HepG2 (cell line): ENCODE measurements at regions not wholly inside any gene's neighbourhood (a gene's known extent, or its start where the extent isn't known, plus 50 kb on each side); places are given as distances from the start of the nearest gene placed in this dataset.

Experiments used
- ATAC-seq: fragments of 200-7000 bp; cut with Tn5 transposase; 3 replicates; pipeline ENCODE4 v1.9.1; 2020; ENCODE audit warnings: mild to moderate bottlenecking, moderate library complexity
- BruUV-seq: library from RNA; stranded (reverse); fragments of 400-500 nt; replicated peaks from 2 replicates; lab custom pipeline; 2021; lab: Mats Ljungman, UMichigan
- CTCF ChIA-PET: fragments of 300-600 bp; formaldehyde crosslinking; extraction: SDS; loops from one replicate; lab custom pipeline; 2021; ENCODE audit warnings: low total read pairs, inconsistent platforms, low intra/inter-chr PET ratio; lab: Yijun Ruan, JAX
- POLR2A ChIA-PET: fragments of 350-600 bp; sonication (Branson Sonifier 250); formaldehyde crosslinking; loops from one replicate; lab custom pipeline; 2020; ENCODE audit warnings: antibody characterized with exemption, inconsistent platforms; lab: Yijun Ruan, JAX
- DNase-seq: peaks from one replicate; pipeline ENCODE4 v3.0.0-alpha.2; 2015; ENCODE audit warnings: low spot score
- FAIRE-seq: peaks from 3 replicates; lab custom pipeline; 2011; peaks lifted over from hg19 to GRCh38; lab: Jason Lieb, UNC
- H2AFZ ChIP-seq: one replicate; pipeline ENCODE4 v1.6.1; 2011; ENCODE audit warnings: low read length, inconsistent platforms
- H3K27ac ChIP-seq: fragments of 300-600 bp; 3 replicates; pipeline ENCODE4 v1.8.0; 2011; ENCODE audit warnings: mixed run types, mild to moderate bottlenecking, mixed read lengths, low read length, inconsistent platforms; ENCODE audit not compliant: insufficient read depth; ENCODE audit errors: extremely low read length
- H3K27me3 ChIP-seq, 2 experiments: fragments of 200-600 bp in 1 of 2; 2 replicates in 1 of 2; 3 replicates in 1 of 2; pipeline versions ENCODE4 v1.6.0 to v1.8.0; 2011; ENCODE audit warnings: low read length in 2 of 2, mild to moderate bottlenecking in 2 of 2, moderate library complexity in 2 of 2, inconsistent platforms in 1 of 2; ENCODE audit not compliant: insufficient read depth in 2 of 2, control insufficient read depth in 1 of 2
- H3K36me3 ChIP-seq, 2 experiments: fragments of 200-600 bp in 1 of 2; replicated peaks in 1 of 2; 2 replicates in 1 of 2; 3 replicates in 1 of 2; pipeline versions ENCODE4 v1.5.1 to v1.8.0; 2011; ENCODE audit warnings: low read length in 2 of 2, inconsistent platforms in 1 of 2; ENCODE audit not compliant: insufficient read depth in 2 of 2, control insufficient read depth in 1 of 2
- H3K4me1 ChIP-seq: 2 replicates; pipeline ENCODE4 v1.5.1; 2012; ENCODE audit warnings: low read length, inconsistent platforms; ENCODE audit not compliant: insufficient read depth
- H3K4me2 ChIP-seq: 2 replicates; pipeline ENCODE4 v1.6.0; 2011; ENCODE audit warnings: low read depth, low read length, inconsistent platforms
- H3K4me3 ChIP-seq, 3 experiments: fragments of 200-600 bp in 1 of 3; sonication (generic), shearing (Covaris generic) in 1 of 3; replicated peaks in 1 of 3; 2 replicates each; pipeline ENCODE4 v1.5.1; 2011 to 2016; ENCODE audit warnings: low read length in 3 of 3, inconsistent platforms in 2 of 3, low read depth in 2 of 3, mild to moderate bottlenecking in 2 of 3, control low read depth in 1 of 3, mixed read lengths in 1 of 3; ENCODE audit not compliant: insufficient read depth in 1 of 3
- H3K79me2 ChIP-seq: one replicate; pipeline ENCODE4 v1.6.1; 2011; ENCODE audit warnings: low read length, inconsistent platforms; ENCODE audit not compliant: insufficient read depth
- H3K9ac ChIP-seq: 2 replicates; pipeline ENCODE4 v1.6.0; 2011; ENCODE audit warnings: mild to moderate bottlenecking, low read depth, low read length, inconsistent platforms; ENCODE audit not compliant: insufficient read depth
- H3K9me3 ChIP-seq: 2 replicates; pipeline ENCODE4 v1.5.1; 2012; ENCODE audit warnings: mild to moderate bottlenecking, low read length
- H4K20me1 ChIP-seq: 2 replicates; pipeline ENCODE4 v1.6.0; 2011; ENCODE audit warnings: inconsistent platforms, mild to moderate bottlenecking, low read length, moderate library complexity; ENCODE audit not compliant: insufficient read depth
- BHLHE40 ChIP-seq: IDR thresholded peaks from 2 replicates; pipeline ENCODE4 v1.6.1; 2011; ENCODE audit warnings: low read length, improper control_type of control experiment
- FOXO1 ChIP-seq: sonication (generic); formaldehyde crosslinking; IDR thresholded peaks from 2 replicates; pipeline ENCODE4 v1.4.0; 2020; ENCODE audit warnings: missing genetic modification reagents
- GATA4 ChIP-seq: sonication (generic); IDR thresholded peaks from 2 replicates; pipeline ENCODE4 v1.6.1; 2016; ENCODE audit warnings: antibody characterized with exemption, low read depth, borderline replicate concordance
- GATAD1 ChIP-seq: IDR thresholded peaks from 2 replicates; pipeline ENCODE4 v1.6.1; 2016; ENCODE audit warnings: missing genetic modification reagents, missing compliant biosample characterization
- PAXIP1 ChIP-seq: sonication (generic); formaldehyde crosslinking; conservative IDR thresholded peaks from 2 replicates; pipeline ENCODE4 v1.4.0; 2020; ENCODE audit warnings: mild to moderate bottlenecking, missing genetic modification reagents, moderate library complexity
- PLRG1 ChIP-seq: fragments of 450-650 bp; conservative IDR thresholded peaks from 2 replicates; pipeline ENCODE4 v1.6.1; 2016
- POLR2G ChIP-seq: fragments of 200-400 bp; formaldehyde crosslinking; IDR thresholded peaks from 2 replicates; pipeline ENCODE4 v1.6.1; 2018; ENCODE audit warnings: mild to moderate bottlenecking, low read depth, low read length, moderate library complexity
- REPIN1 ChIP-seq: sonication (generic); formaldehyde crosslinking; IDR thresholded peaks from 2 replicates; pipeline ENCODE4 v1.8.0; 2022; ENCODE audit warnings: missing genetic modification reagents, low read depth, mild to moderate bottlenecking, borderline replicate concordance
- SP1 ChIP-seq, 2 experiments: fragments of 450-650 bp in 1 of 2; sonication (generic) in 1 of 2; formaldehyde crosslinking in 1 of 2; IDR thresholded peaks; 2 replicates each; pipeline versions ENCODE4 v1.4.0 to v1.6.1; 2016 to 2020; ENCODE audit warnings: missing genetic modification reagents in 1 of 2
- TRIM24 ChIP-seq: sonication (generic); formaldehyde crosslinking; IDR thresholded peaks from 2 replicates; pipeline ENCODE4 v1.8.0; 2022; ENCODE audit warnings: mild to moderate bottlenecking, missing genetic modification reagents
- TSC22D2 ChIP-seq: sonication (generic); formaldehyde crosslinking; IDR thresholded peaks from 2 replicates; pipeline ENCODE4 v1.5.1; 2020; ENCODE audit warnings: missing genetic modification reagents, mild to moderate bottlenecking, borderline replicate concordance
- ZNF44 ChIP-seq: sonication (generic); formaldehyde crosslinking; IDR thresholded peaks from 2 replicates; pipeline ENCODE4 v1.5.1; 2020; ENCODE audit warnings: mild to moderate bottlenecking, missing genetic modification reagents
- ZNF501 ChIP-seq: sonication (generic); formaldehyde crosslinking; IDR thresholded peaks from 2 replicates; pipeline ENCODE4 v1.5.1; 2020; ENCODE audit warnings: mild to moderate bottlenecking, moderate library complexity, missing genetic modification reagents
- ZNF503 ChIP-seq: sonication (generic); formaldehyde crosslinking; IDR thresholded peaks from 2 replicates; pipeline ENCODE4 v1.4.0; 2020; ENCODE audit warnings: missing genetic modification reagents
- WGBS: methylation state at CpG from one replicate; pipeline ENCODE4 v1.1.6; 2017; ENCODE audit warnings: low lambda C conversion rate; 5-methylcytosine and 5-hydroxymethylcytosine counted together
- in situ Hi-C: cut with HindIII; loops from 2 replicates; pipeline ENCODE4 v1.10.0; 2017; ENCODE audit warnings: low pct_unique_long_range_greater_than_20kb; ENCODE audit not compliant: extremely low pct_ligation_motif_present
- intact Hi-C: fragments of 100-400 bp; cut with micrococcal nuclease; formaldehyde crosslinking; loops from one replicate; pipeline ENCODE4 v1.10.0; 2022; ENCODE audit not compliant: unreplicated experiment

- no TSS peak for BruUV-seq
- DNase-seq (no peak), ATAC-seq (no peak), FAIRE-seq (no peak)
- Histone ChIP-seq H3K27me3 (peaks cover 0 to 8% of the 10 kb centered on the region in 2 experiments; a peak in 2 of 5 replicates), H4K20me1 (no peaks in the 10 kb centered on the region), H3K36me3 (no peaks in the 10 kb centered on the region), H3K9me3 (no peaks in the 10 kb centered on the region), H3K4me2 (no peak overlapping the region), H3K4me3 (no peak overlapping the region), H3K79me2 (no peaks in the 10 kb centered on the region), H3K9ac (no peak overlapping the region), H2AFZ (no peak overlapping the region), H3K4me1 (peaks cover 27% of the 10 kb centered on the region), H3K27ac (no peak overlapping the region)
- in situ Hi-C loops, result no loop called here
- intact Hi-C loops, result no loop called here
- ChIA-PET POLR2A (no interaction called here), CTCF (no interaction called here)
- 38% methylated on average over 10 of the region's 17 CpGs for whole genome bisulfite sequencing
- TF ChIP-seq TRIM24, result no peak
- TF ChIP-seq POLR2G, result no peak
- TF ChIP-seq BHLHE40, result no peak
- TF ChIP-seq SP1 (IDR thresholded peaks at IDR 0.05), result no peak
- TF ChIP-seq SP1 (CRISPR knock-in tag; IDR thresholded peaks at IDR 0.05), result no peak
These were observed 65.4 kb upstream of the SLC6A6 start for GRCh38 chr3:14336749-14337598.

- H3K36me3 ChIP-seq, result no peaks in the 10 kb centered on the region
- no peak overlapping the region for H3K9ac ChIP-seq
- H3K79me2 ChIP-seq, result no peaks in the 10 kb centered on the region
- no peak overlapping the region for H3K4me3 ChIP-seq
- H3K4me2 ChIP-seq, result no peak overlapping the region
- POLR2A ChIA-PET, result no interaction called here
- ATAC-seq, result no peak
- FAIRE-seq, result no peak
- CTCF ChIA-PET, result no interaction called here
- no peaks in the 10 kb centered on the region for H4K20me1 ChIP-seq
- no TSS peak for BruUV-seq
- H3K27me3 ChIP-seq, result peaks cover 0 to 8% of the 10 kb centered on the region in 2 experiments; a peak in 2 of 5 replicates
- H3K27ac ChIP-seq, result no peak overlapping the region
- H2AFZ ChIP-seq, result no peak overlapping the region
- no peaks in the 10 kb centered on the region for H3K9me3 ChIP-seq
- H3K4me1 ChIP-seq, result peaks cover 27% of the 10 kb centered on the region
- DNase-seq, result no peak
- WGBS, result 27% methylated on average over 5 of the region's 6 CpGs
- intact Hi-C loops, result no loop called here
- in situ Hi-C loops, result no loop called here
- TF ChIP-seq GATAD1, result no peak
- no peak for TF ChIP-seq PLRG1
- TF ChIP-seq TSC22D2 (CRISPR knock-in tag), result no peak
- no peak for TF ChIP-seq ZNF503 (CRISPR knock-in tag)
- no peak for TF ChIP-seq BHLHE40
- no peak for TF ChIP-seq ZNF501
- TF ChIP-seq FOXO1 (CRISPR knock-in tag), result no peak
- TF ChIP-seq ZNF44, result no peak
- TF ChIP-seq GATA4, result no peak
- TF ChIP-seq REPIN1 (CRISPR knock-in tag), result no peak
- TF ChIP-seq PAXIP1, result no peak
These were observed 64.6 kb upstream of the SLC6A6 start for GRCh38 chr3:14337828-14338227.
